GM21528 (cell line): ENCODE measurements at regions not wholly inside any gene's neighbourhood (a gene's known extent, or its start where the extent isn't known, plus 50 kb on each side); places are given as distances from the start of the nearest gene placed in this dataset.

Experiments used
- ATAC-seq: cut with Tn5 transposase; IDR thresholded peaks from one replicate; pipeline ENCODE4 v1.9.1; 2021; ENCODE audit warnings: mild to moderate bottlenecking, moderate library complexity; ENCODE audit not compliant: unreplicated experiment, low FRiP score

DNA sequence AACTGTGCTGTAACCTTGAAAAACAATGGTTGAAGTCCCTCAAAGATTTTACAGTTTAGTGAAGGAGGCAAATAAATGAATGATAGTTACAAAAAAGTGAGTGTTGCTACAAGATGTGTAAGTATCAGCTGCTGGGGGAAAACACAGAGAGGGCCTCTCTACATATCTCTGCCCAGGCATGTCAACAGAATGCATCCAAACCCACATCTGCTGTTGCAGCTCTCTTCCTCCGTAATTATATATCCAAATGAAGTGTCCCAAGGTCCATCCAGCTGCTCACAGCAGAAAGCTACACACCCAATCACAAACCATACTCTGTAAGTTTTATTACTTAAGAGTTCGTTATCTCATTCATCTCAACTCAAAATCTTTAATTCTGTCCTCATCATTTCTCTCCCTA lies 584.6 kb downstream of the ANXA1 start:
- no peak for ATAC-seq

DNA sequence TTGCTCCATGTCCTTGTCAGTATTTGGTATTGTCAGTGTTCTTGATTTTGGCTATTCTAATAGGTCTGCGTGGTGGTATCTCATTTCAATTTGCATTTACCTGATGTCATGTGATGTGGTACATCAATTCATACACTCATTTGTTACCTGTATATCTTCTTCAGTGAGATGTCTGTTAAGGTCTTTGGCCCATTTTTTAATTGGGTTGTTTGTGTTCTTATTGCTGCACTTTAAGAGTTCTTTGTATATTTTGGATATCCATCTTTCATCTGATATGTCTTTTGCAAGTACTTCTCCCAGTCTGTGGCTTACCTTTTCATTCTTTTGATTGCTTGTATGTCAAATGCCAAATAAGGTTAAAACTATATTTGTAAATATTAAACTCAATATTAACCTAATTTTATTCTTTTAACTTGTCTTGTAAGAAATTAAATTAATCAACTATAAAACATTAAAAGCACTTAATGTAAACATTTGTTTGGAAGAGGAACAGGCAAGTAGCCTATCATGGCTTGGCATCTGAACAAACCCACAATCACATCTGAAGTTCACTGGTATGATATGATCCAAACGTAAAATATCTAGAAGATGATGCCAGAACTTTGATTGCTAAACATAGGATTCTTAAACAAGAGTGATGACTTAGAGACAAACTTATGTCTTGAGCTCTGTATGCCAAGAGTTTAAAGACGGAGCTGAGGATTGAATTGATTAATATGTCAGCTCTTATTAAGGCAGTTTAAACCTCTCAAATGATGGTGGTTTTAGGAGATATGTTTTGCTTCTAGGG lies 587.3 kb downstream of the ANXA1 start:
- no peak for ATAC-seq

DNA sequence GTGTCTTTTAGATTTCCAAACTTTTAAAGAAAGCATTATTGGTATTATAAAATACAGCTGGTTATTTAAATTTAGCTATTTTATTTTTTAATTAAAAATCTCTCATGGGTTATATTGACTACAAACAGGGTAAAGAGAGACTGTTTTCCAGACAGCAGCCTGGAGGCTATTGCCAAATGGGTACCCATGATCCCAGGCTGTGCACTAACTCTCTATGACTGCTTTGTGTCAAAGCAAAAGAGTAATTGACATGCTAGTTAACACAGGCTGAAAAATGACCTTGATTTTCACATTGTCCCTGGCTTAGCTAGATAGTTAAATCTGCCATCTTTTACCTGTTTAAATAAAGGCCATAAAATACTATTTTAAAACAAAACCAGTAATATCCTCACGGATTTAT lies 589.7 kb downstream of the ANXA1 start:
- no peak for ATAC-seq

GRCh38 chr9:73742412-73742811 lies 590.7 kb downstream of the ANXA1 start:
- ATAC-seq = no peak

- ATAC-seq = no peak
Observed at GRCh38 chr9:73743826-73744225, 592.2 kb downstream of the ANXA1 start.

DNA sequence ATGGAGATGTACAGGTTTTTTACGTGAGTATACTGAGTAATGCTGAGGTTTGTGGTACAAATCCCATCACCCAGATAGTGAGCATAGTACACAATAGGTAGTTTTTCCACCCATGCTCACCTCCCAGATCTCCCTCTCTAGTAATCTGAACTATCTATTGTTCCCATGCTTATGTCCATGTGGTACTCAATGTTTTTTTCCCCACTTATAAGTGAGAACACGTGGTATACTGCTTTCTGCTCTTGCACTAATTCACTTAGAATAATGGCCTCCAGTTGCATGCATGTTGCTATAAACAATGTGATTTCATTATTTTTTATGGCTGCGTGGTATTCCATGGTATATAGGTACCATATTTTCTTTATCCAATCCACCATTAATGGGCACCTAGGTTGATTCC lies 593.9 kb downstream of the ANXA1 start:
- no peak for ATAC-seq

GRCh38 chr9:73753171-73753570 lies 601.5 kb downstream of the ANXA1 start:
- no peak for ATAC-seq

DNA sequence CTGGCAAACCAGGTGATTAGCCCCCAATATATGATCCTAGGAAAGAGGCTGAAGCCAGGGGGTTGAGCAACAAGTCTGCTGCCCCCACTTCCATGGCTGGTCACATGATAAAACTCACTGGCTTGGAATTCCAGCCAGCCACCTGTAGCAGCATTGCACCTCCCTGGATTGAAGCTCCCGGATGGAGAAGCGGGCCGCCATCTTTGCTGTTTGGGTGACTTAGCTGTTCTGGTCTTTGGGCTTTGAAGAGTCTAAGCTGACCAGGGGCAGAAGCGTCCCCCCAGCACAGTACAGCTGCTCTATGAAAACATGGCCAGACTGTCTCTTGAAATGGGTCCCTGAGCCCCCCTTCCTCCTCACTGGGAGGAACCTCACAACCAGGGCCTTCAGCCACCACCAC lies 610.2 kb downstream of the ANXA1 start:
- ATAC-seq = no peak

GRCh38 chr9:73773896-73774295 lies 622.2 kb downstream of the ANXA1 start:
- no peak for ATAC-seq

- no peak for ATAC-seq
Observed at GRCh38 chr9:73775757-73776156, 624.1 kb downstream of the ANXA1 start.

DNA sequence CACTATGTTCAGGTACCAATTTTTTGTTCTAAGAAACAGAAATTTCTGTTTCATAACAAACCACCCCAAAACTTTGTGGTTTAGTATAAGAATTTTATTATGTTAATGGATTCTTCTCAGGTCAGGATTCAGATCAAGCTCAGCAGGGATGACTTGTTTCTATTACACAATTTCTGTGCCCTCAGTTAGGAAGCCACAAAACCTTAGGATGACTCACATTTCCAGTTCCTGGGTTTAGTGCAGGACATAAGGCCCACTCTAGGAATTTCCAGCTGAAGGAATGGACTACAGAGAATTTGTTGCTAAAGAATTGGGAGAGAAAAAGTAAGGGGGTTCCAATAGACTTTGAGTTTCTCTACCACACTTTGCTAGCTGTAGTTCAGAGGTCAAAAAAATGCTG lies 629.3 kb downstream of the ANXA1 start:
- no peak for ATAC-seq

DNA sequence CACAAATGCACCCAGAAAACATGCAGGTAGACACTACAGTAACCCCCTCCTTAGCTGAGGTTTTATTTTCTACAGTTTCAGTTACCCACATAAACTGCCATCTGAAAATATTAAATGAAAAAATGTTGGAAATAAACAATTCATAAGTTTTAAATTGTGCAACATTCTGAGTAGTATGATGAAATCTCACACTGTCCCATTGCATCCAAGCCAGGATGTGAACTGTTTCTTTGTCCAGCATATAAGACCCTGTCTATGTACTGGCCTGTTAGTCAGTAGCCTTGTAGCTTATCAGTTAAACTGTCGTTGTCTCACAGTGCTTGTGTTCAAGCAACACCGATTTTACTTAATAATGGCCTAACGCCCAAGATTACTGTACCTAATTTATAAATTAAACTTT lies 630.5 kb downstream of the ANXA1 start:
- ATAC-seq = no peak

- ATAC-seq = no peak
Observed at GRCh38 chr9:73799446-73799845, 647.8 kb downstream of the ANXA1 start.

GRCh38 chr9:73805111-73805510 lies 653.4 kb downstream of the ANXA1 start:
- no peak for ATAC-seq

- ATAC-seq = no peak
Observed at GRCh38 chr9:73805853-73806458, 654.3 kb downstream of the ANXA1 start.

- no peak for ATAC-seq
Observed at GRCh38 chr9:73806876-73807275, 655.2 kb downstream of the ANXA1 start.

DNA sequence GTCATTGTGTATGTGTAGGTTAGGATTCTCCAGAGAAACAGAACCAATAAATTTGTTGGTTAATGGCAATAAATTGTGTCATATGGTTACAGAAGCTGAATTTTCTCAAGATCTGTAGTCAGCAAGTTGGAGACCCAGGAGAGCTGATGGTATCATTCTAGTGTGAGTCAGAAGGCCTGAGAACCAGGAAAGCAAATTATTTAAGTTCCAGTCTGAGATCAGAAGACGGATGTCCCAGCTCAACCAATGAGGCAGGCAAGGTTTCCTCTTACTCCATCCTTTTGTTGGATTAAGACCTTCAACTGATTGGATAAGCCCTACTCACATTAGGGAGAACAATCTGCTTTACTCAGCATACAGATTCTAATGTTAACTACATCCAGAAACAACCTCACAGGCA lies 656.3 kb downstream of the ANXA1 start:
- no peak for ATAC-seq

- no peak for ATAC-seq
Observed at GRCh38 chr9:73810585-73811215, 659.0 kb downstream of the ANXA1 start.

DNA sequence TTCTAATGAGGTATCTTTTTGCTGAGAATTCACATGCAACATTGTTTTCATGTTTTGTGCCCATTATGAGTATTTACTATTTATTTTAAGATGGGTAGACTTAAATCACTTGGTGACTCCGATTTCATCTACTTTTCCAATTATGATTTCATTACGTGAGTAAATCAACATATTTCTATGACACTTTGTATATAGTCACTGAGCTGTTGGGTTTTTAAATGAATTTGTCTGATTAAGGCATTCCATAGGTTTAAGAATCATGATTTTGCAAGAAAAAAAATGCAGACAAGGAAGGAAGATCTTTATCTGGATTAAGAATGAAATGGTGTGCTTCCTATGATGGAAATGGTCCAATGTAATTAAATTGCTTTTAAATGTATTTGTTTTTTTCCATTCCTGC lies 661.9 kb downstream of the ANXA1 start:
- ATAC-seq = no peak

GRCh38 chr9:73816905-73817304 lies 665.2 kb downstream of the ANXA1 start:
- ATAC-seq = no peak

DNA sequence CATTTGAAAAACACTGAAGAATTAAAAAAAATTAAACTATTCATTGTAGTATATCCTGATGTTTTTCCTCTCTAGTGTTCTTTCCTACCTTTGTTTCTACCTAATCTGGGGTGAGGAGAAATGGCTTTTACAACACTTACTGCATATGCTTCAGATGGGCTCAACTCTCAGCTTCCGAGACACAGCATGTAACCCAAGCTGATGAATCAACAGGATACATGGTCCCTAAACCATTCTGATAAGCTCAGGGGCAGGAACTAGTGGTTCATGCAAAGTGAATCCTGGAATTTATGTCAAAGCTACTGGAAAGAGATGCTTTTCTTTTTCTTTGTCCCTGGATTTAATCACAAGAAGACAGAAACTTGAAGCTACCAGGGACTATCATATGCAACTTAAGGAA lies 672.5 kb upstream of the RORB start:
- no peak for ATAC-seq

DNA sequence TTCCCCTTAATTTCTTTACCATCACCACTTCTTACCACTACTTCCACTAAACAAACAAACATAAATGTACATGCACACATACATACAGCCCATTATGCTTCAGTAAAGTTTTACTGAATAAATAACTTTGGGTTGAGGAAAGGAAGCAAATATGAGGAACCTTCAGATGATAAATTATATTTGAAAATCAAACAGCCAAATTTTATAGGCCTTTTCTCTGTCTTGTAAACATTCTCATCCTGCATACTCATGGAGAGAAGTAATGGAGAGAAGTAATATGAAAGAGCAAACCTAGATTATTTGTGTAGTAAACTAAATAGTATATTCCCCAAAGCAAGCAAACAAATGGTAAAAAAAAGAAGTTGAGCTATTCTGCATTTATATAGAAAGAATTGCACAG lies 658.3 kb upstream of the RORB start:
- ATAC-seq = no peak
